Caco-2 (cell line): ENCODE measurements at regions not wholly inside any gene's neighbourhood (a gene's known extent, or its start where the extent isn't known, plus 50 kb on each side); places are given as distances from the start of the nearest gene placed in this dataset.

Source experiments
- BruUV-seq: library from RNA; stranded (reverse); fragments of 400-500 nt; replicated peaks from 2 replicates; lab custom pipeline; 2021; lab: Mats Ljungman, UMichigan
- CTCF ChIA-PET: fragments of 300-600 bp; sonication (Branson Sonifier 250); formaldehyde crosslinking; loops from one replicate; lab custom pipeline; 2022; ENCODE audit warnings: antibody characterized with exemption; lab: Charles Lee
- POLR2A ChIA-PET: fragments of 300-600 bp; sonication (Branson Sonifier 250); formaldehyde crosslinking; loops from one replicate; lab custom pipeline; 2022; ENCODE audit warnings: antibody characterized with exemption; lab: Charles Lee
- DNase-seq, 2 experiments: peaks; one replicate each; pipeline versions ENCODE4 v3.0.0 to v3.0.0-alpha.2; 2020 to 2022
- H3K27me3 ChIP-seq: replicated peaks from 2 replicates; pipeline ENCODE4 v1.6.0; 2011; ENCODE audit warnings: low read length; ENCODE audit not compliant: control insufficient read depth, insufficient read depth
- H3K36me3 ChIP-seq: 2 replicates; pipeline ENCODE4 v1.5.1; 2011; ENCODE audit warnings: low read length; ENCODE audit not compliant: control insufficient read depth, insufficient read depth
- H3K4me1 ChIP-seq: fragments of 250-450 bp; sonication (Bioruptor Pico); 2 replicates; pipeline ENCODE4 v1.5.1; 2020; ENCODE audit warnings: mild to moderate bottlenecking
- H3K4me3 ChIP-seq: 2 replicates; pipeline ENCODE4 v1.5.1; 2011; ENCODE audit warnings: low read depth, mild to moderate bottlenecking, control low read depth, low read length
- H3K9me3 ChIP-seq: fragments of 250-450 bp; sonication (Bioruptor Pico); 2 replicates; pipeline ENCODE4 v1.5.1; 2020; ENCODE audit warnings: mild to moderate bottlenecking, moderate library complexity
- H3K27ac Mint-ChIP-seq: one replicate; pipeline ENCODE4 v1.8.0; 2022; ENCODE audit warnings: mixed read lengths; ENCODE audit not compliant: unreplicated experiment
- H3K27me3 Mint-ChIP-seq: one replicate; pipeline ENCODE4 v1.8.0; 2022; ENCODE audit warnings: mixed read lengths; ENCODE audit not compliant: insufficient read depth, unreplicated experiment
- H3K36me3 Mint-ChIP-seq: one replicate; pipeline ENCODE4 v1.8.0; 2022; ENCODE audit warnings: mild to moderate bottlenecking, mixed read lengths; ENCODE audit not compliant: insufficient read depth, unreplicated experiment
- H3K4me1 Mint-ChIP-seq: one replicate; pipeline ENCODE4 v1.8.0; 2022; ENCODE audit warnings: low read depth, mixed read lengths; ENCODE audit not compliant: unreplicated experiment
- H3K4me3 Mint-ChIP-seq: one replicate; pipeline ENCODE4 v1.8.0; 2022; ENCODE audit warnings: mild to moderate bottlenecking, moderate library complexity, mixed read lengths; ENCODE audit not compliant: unreplicated experiment
- H3K9me3 Mint-ChIP-seq: one replicate; pipeline ENCODE4 v1.8.0; 2022; ENCODE audit warnings: mixed read lengths; ENCODE audit not compliant: unreplicated experiment
- CTCF ChIP-seq, 2 experiments: fragments of 200-600 bp in 1 of 2; IDR thresholded peaks; 1 replicate in 1 of 2; 2 replicates in 1 of 2; pipeline versions ENCODE4 v1.5.1 to v1.8.0; 2011 to 2022; ENCODE audit warnings: antibody characterized with exemption in 1 of 2, control low read depth in 1 of 2, inconsistent platforms in 1 of 2, low read depth in 1 of 2, low read length in 1 of 2, mild to moderate bottlenecking in 1 of 2, moderate library complexity in 1 of 2; ENCODE audit not compliant: insufficient read depth in 1 of 2, severe bottlenecking in 1 of 2, unreplicated experiment in 1 of 2
- intact Hi-C: fragments of 100-400 bp; cut with micrococcal nuclease; formaldehyde crosslinking; loops from one replicate; pipeline ENCODE4 v1.10.0; 2022; ENCODE audit not compliant: unreplicated experiment

GRCh38 chr13:33445024-33445423, 159.5 kb upstream of the STARD13 start:
- intact Hi-C loops: loop anchor here (5.0 to 10.0 kb wide), 2 partner anchors 78 to 280 kb away; no protein-coding TSS in a partner anchor
- no TSS peak for BruUV-seq

GRCh38 chr13:33445476-33445875, 159.9 kb upstream of the STARD13 start:
- Histone ChIP-seq H3K4me3 (no peak overlapping the region), H3K9me3 (no peaks in the 10 kb centered on the region), H3K4me1 (peaks cover 8% of the 10 kb centered on the region; the same call in 1 of the 2 replicates), H3K27me3 (no peaks in the 10 kb centered on the region), H3K36me3 (no peaks in the 10 kb centered on the region)
- Mint-ChIP-seq H3K27me3 (peaks cover 3% of the 10 kb centered on the region), H3K9me3 (no peaks in the 10 kb centered on the region), H3K4me3 (no peak overlapping the region), H3K4me1 (no peaks in the 10 kb centered on the region), H3K27ac (no peak overlapping the region), H3K36me3 (no peaks in the 10 kb centered on the region)
- BruUV-seq: no TSS peak
- POLR2A ChIA-PET: no interaction called here
- TF ChIP-seq CTCF (IDR thresholded peaks at IDR 0.05; ENCODE audit: insufficient read depth in 1 of 2, low read depth in 1 of 2, low read length in 1 of 2, severe bottlenecking in 1 of 2, unreplicated experiment in 1 of 2): no peak
- DNase-seq: no peak
- CTCF ChIA-PET: no interaction called here
- intact Hi-C loops: loop anchor here (5.0 to 10.0 kb wide), 2 partner anchors 78 to 279 kb away; no protein-coding TSS in a partner anchor

More at GRCh38 chr13:33445024-33445423, 159.5 kb upstream of the STARD13 start:
- no peaks in the 10 kb centered on the region for H3K36me3 ChIP-seq
- H3K36me3 Mint-ChIP-seq: no peaks in the 10 kb centered on the region
- no peak for DNase-seq
- peaks cover 3% of the 10 kb centered on the region for H3K27me3 Mint-ChIP-seq
- no peaks in the 10 kb centered on the region for H3K9me3 ChIP-seq
- peaks cover 8% of the 10 kb centered on the region; the same call in 1 of the 2 replicates for H3K4me1 ChIP-seq
- H3K4me3 Mint-ChIP-seq: no peak overlapping the region
- ChIA-PET CTCF (no interaction called here), POLR2A (no interaction called here)
- TF ChIP-seq CTCF (IDR thresholded peaks at IDR 0.05; ENCODE audit: insufficient read depth in 1 of 2, low read depth in 1 of 2, low read length in 1 of 2, severe bottlenecking in 1 of 2, unreplicated experiment in 1 of 2): no peak
- H3K4me3 ChIP-seq: no peak overlapping the region
- H3K27ac Mint-ChIP-seq: no peak overlapping the region
- no peaks in the 10 kb centered on the region for H3K4me1 Mint-ChIP-seq
- no peaks in the 10 kb centered on the region for H3K27me3 ChIP-seq
- H3K9me3 Mint-ChIP-seq: no peaks in the 10 kb centered on the region

GRCh38 chr13:33446821-33447725, 161.5 kb upstream of the STARD13 start:
- Mint-ChIP-seq H3K4me1 (no peaks in the 10 kb centered on the region), H3K36me3 (no peaks in the 10 kb centered on the region), H3K27ac (no peak overlapping the region), H3K9me3 (no peaks in the 10 kb centered on the region), H3K27me3 (peaks cover 3% of the 10 kb centered on the region), H3K4me3 (no peak overlapping the region)
- Histone ChIP-seq H3K9me3 (no peaks in the 10 kb centered on the region), H3K4me1 (peaks cover 8% of the 10 kb centered on the region; the same call in 1 of the 2 replicates), H3K36me3 (no peaks in the 10 kb centered on the region), H3K27me3 (no peaks in the 10 kb centered on the region), H3K4me3 (no peak overlapping the region)
- peak; percentile 10 to 50 for DNase-seq
- POLR2A ChIA-PET: interaction anchor here (0.6 kb wide), 1 partner anchor 106 kb away, joined by 3 read pairs; no protein-coding TSS in a partner anchor
- TF ChIP-seq CTCF (IDR thresholded peaks at IDR 0.05; ENCODE audit: insufficient read depth in 1 of 2, low read depth in 1 of 2, low read length in 1 of 2, severe bottlenecking in 1 of 2, unreplicated experiment in 1 of 2): no peak
- no TSS peak for BruUV-seq
- intact Hi-C loops: loop anchor here (5.0 to 10.0 kb wide), 2 partner anchors 80 to 278 kb away; no protein-coding TSS in a partner anchor
- CTCF ChIA-PET: no interaction called here
